Loucy (cell line): ENCODE measurements at regions not wholly inside any gene's neighbourhood (a gene's known extent, or its start where the extent isn't known, plus 50 kb on each side); places are given as distances from the start of the nearest gene placed in this dataset.

Experiments used
- H2AFZ ChIP-seq: fragments of 200-600 bp; sonication (generic); 2 replicates; pipeline ENCODE4 v1.6.0; 2016; ENCODE audit warnings: antibody characterized with exemption, mild to moderate bottlenecking, low read length, moderate library complexity
- H3F3A ChIP-seq: fragments of 200-600 bp; 2 replicates; pipeline ENCODE4 v1.6.0; 2016; ENCODE audit warnings: antibody characterized with exemption, low read depth, mild to moderate bottlenecking
- H3K27me3 ChIP-seq: fragments of 200-600 bp; sonication (generic); 2 replicates; pipeline ENCODE4 v1.6.1; 2014; ENCODE audit warnings: low read length, mild to moderate bottlenecking; ENCODE audit not compliant: insufficient read depth, poor library complexity, severe bottlenecking
- H3K36me3 ChIP-seq: fragments of 200-600 bp; sonication (generic); 2 replicates; pipeline ENCODE4 v1.6.1; 2016; ENCODE audit warnings: low read length; ENCODE audit not compliant: insufficient read depth
- H3K4me1 ChIP-seq: fragments of 200-600 bp; sonication (generic); 2 replicates; pipeline ENCODE4 v1.5.1; 2014; ENCODE audit warnings: low read length, mild to moderate bottlenecking; ENCODE audit not compliant: insufficient read depth, poor library complexity, severe bottlenecking
- H3K4me2 ChIP-seq: fragments of 200-600 bp; sonication (generic); 2 replicates; pipeline ENCODE4 v1.6.0; 2014; ENCODE audit warnings: antibody characterized with exemption, low read length, low read depth, mild to moderate bottlenecking; ENCODE audit not compliant: poor library complexity, severe bottlenecking
- H3K4me3 ChIP-seq: fragments of 200-600 bp; sonication (generic); 2 replicates; pipeline ENCODE4 v1.5.1; 2014; ENCODE audit warnings: low read length, mild to moderate bottlenecking, mixed read lengths; ENCODE audit not compliant: poor library complexity, severe bottlenecking
- H3K79me2 ChIP-seq: fragments of 200-600 bp; sonication (generic); 2 replicates; pipeline ENCODE4 v1.6.1; 2014; ENCODE audit warnings: low read length; ENCODE audit not compliant: insufficient read depth
- H3K9ac ChIP-seq: fragments of 200-600 bp; sonication (generic); 2 replicates; pipeline ENCODE4 v1.6.0; 2014; ENCODE audit warnings: mild to moderate bottlenecking, low read depth, low read length, moderate library complexity; ENCODE audit not compliant: poor library complexity, severe bottlenecking
- H3K9me2 ChIP-seq: fragments of 200-600 bp; sonication (generic); replicated peaks from 2 replicates; pipeline ENCODE4 v1.6.1; 2016; ENCODE audit warnings: low read depth, low read length, mixed read lengths
- H3K9me3 ChIP-seq: fragments of 200-600 bp; sonication (generic); 2 replicates; pipeline ENCODE4 v1.6.1; 2014; ENCODE audit warnings: mild to moderate bottlenecking, antibody characterized with exemption, low read length, low read depth; ENCODE audit not compliant: insufficient read depth
- H4K20me1 ChIP-seq: fragments of 200-600 bp; sonication (generic); 2 replicates; pipeline ENCODE4 v1.6.0; 2014; ENCODE audit warnings: antibody characterized with exemption, low read length, mild to moderate bottlenecking; ENCODE audit not compliant: insufficient read depth, poor library complexity, severe bottlenecking
- EZH2phosphoT487 ChIP-seq: fragments of 200-600 bp; IDR thresholded peaks from 2 replicates; pipeline ENCODE4 v1.6.1; 2018; ENCODE audit warnings: antibody characterized with exemption, mild to moderate bottlenecking, moderate library complexity, borderline replicate concordance
- TF ChIP-seq, protein P1 (sequence below): fragments of 200-600 bp; sonication (generic); conservative IDR thresholded peaks from 2 replicates; pipeline ENCODE4 v1.5.1; 2014; ENCODE audit warnings: mild to moderate bottlenecking, antibody characterized with exemption, low read length

DNA sequence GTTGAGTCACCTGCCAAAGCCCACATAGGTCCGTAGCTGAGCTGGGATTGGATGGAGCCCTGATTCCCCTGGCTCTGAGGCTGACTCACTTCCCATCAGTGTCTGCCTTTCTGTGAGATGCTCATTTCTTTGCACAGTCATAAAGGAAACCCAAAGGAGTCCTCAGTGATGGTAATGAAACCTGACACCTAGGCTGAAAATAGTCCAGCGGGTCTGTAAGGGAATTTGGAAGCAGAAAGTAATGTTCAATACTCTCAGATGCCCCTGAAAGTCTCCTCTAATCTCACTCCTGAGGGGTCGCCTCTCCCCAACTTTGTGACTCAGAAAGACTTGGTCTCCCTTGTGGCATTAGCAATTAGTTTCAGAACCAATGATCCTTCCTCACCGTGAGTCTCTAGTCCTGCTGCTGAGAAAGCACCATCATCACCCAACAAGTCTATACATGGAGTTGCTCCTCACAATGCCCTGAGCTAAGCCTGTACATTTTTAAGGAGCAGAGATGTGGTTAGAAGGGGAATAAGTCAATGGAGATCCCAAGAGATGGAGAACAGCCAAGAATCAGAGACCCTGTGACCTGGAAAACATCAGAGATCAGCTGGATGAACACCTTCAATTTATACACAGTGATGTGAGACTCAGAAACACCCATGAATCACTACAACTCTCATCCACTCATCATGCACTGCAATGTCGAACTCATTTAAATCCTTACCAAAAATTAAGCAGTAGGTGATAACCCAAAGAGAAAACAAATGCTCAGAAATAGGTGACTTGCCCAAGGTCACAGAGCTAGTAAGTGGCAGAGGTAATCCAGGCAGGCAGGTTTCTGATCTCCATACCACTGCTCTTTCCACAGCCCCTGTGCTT is 219.0 kb upstream of the CPEB2 start:
- Histone ChIP-seq H2AFZ (peak overlapping the region; percentile 30), H3K36me3 (no peaks in the 10 kb centered on the region), H3K4me3 (no peak overlapping the region), H3K9ac (no peak overlapping the region), H3K4me2 (peak overlapping the region; percentile 34), H3K79me2 (no peaks in the 10 kb centered on the region), H3K9me2 (no peaks in the 10 kb centered on the region), H3K27me3 (no peaks in the 10 kb centered on the region), H3K9me3 (no peaks in the 10 kb centered on the region), H3F3A (no peaks in the 10 kb centered on the region), H4K20me1 (no peaks in the 10 kb centered on the region), H3K4me1 (peaks cover 13% of the 10 kb centered on the region)
- TF ChIP-seq, protein P1, sequence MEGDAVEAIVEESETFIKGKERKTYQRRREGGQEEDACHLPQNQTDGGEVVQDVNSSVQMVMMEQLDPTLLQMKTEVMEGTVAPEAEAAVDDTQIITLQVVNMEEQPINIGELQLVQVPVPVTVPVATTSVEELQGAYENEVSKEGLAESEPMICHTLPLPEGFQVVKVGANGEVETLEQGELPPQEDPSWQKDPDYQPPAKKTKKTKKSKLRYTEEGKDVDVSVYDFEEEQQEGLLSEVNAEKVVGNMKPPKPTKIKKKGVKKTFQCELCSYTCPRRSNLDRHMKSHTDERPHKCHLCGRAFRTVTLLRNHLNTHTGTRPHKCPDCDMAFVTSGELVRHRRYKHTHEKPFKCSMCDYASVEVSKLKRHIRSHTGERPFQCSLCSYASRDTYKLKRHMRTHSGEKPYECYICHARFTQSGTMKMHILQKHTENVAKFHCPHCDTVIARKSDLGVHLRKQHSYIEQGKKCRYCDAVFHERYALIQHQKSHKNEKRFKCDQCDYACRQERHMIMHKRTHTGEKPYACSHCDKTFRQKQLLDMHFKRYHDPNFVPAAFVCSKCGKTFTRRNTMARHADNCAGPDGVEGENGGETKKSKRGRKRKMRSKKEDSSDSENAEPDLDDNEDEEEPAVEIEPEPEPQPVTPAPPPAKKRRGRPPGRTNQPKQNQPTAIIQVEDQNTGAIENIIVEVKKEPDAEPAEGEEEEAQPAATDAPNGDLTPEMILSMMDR: no peak
- no peak for TF ChIP-seq EZH2phosphoT487

DNA sequence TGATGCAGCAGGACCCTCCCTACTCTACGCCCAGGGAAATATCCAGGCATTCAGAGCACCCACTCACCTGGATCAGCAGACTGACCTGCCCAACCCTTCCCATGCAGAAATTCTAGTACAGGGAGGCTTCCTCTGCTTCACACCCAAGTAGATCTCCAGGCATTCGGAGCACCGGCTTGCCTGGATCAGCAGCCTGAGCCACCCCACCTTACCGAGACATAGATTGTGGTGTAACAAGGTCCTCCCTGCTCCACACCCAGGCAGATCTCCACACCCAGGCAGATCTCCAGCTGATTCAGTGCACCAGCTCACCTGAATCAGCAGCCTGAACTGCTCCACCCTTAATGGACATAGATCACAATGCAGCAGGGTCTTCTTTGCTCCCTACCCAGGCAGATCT is 215.1 kb upstream of the CPEB2 start:
- no peaks in the 10 kb centered on the region for H3K36me3 ChIP-seq
- no peak for TF ChIP-seq EZH2phosphoT487
- TF ChIP-seq, protein P1: no peak

DNA sequence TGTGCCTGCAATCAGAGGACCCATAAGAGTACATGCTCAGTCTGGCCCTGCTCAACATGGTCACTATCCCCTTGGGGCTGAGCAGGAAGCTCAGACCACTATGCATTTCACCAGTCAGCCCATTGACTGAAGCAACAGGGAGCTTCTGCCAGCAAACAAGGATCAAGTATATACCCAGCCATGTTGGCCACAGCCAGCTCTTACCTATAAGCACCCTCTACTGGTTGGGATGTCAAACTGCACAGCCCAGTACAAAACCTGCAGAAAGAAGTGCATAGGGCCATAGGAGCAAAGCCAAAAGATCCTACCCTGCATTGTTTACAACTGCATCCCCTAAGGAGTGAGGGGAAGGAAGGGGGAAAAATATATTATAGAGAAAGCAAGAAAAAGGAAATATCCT is 214.4 kb upstream of the CPEB2 start:
- H3K4me2 ChIP-seq: no peak overlapping the region
- no peak overlapping the region for H3K4me3 ChIP-seq
- H3K9me2 ChIP-seq: no peaks in the 10 kb centered on the region
- H3F3A ChIP-seq: no peaks in the 10 kb centered on the region
- no peaks in the 10 kb centered on the region for H3K36me3 ChIP-seq
- H3K9ac ChIP-seq: no peak overlapping the region
- H4K20me1 ChIP-seq: no peaks in the 10 kb centered on the region
- H3K4me1 ChIP-seq: peaks cover 8% of the 10 kb centered on the region
- H2AFZ ChIP-seq: no peak overlapping the region
- TF ChIP-seq, protein P1: peak; percentile 82
- no peak for TF ChIP-seq EZH2phosphoT487
- peaks cover 2% of the 10 kb centered on the region; the same call in 1 of the 2 replicates for H3K9me3 ChIP-seq
- H3K27me3 ChIP-seq: no peaks in the 10 kb centered on the region
- no peaks in the 10 kb centered on the region for H3K79me2 ChIP-seq

More for the DNA sequence above, 215.1 kb upstream of the CPEB2 start:
- Histone ChIP-seq H3K4me1 (peaks cover 13% of the 10 kb centered on the region), H3K9me3 (peaks cover 2% of the 10 kb centered on the region; the same call in 1 of the 2 replicates), H3F3A (no peaks in the 10 kb centered on the region), H3K27me3 (no peaks in the 10 kb centered on the region), H2AFZ (no peak overlapping the region), H3K4me3 (no peak overlapping the region), H4K20me1 (no peaks in the 10 kb centered on the region), H3K79me2 (no peaks in the 10 kb centered on the region), H3K9ac (no peak overlapping the region), H3K4me2 (no peak overlapping the region), H3K9me2 (no peaks in the 10 kb centered on the region)
